ENCODE measurements at regions not wholly inside any gene's neighbourhood (a gene's known extent, or its start where the extent isn't known, plus 50 kb on each side); places are given as distances from the start of the nearest gene placed in this dataset.

DNA sequence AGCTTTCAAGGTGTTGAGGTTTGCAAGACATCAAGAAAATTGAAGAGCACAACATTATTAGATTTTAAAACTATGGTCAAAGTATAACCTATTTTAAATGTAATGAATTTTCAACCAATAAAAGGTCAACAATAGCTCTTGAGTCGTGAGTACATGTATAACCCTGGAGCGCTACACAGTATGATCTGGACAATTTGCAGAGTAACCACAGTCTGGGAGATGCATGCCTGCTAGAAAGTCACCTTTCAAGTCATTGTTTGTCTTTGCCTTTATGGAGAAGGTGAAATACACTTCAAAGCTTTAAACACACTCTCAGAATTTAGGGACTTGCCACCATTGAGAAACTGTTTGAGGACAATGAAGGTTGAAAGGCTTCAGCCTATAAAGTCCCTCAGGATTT, 112.6 kb upstream of the ALCAM start:
- H3K18ac ChIP-seq (ENCODE audit: insufficient read length, low read depth, low read length) = no peak overlapping the region
- no peaks in the 10 kb centered on the region for H3K9me3 ChIP-seq (ENCODE audit: control insufficient read depth, low read depth, low read length)
- Mint-ChIP-seq H3K4me1 (peaks cover 31 to 36% of the 10 kb centered on the region in 2 experiments), H3K9me3 (peaks cover 13 to 20% of the 10 kb centered on the region in 2 experiments; a peak in 4 of 5 replicates), H3K27me3 (ENCODE audit: low read depth) (no peaks in the 10 kb centered on the region), H3K27ac (peak overlapping the region in 1 of 3 experiments; percentile 81; a peak in 3 of 7 replicates), H3K4me3 (no peak overlapping the region), H3K36me3 (ENCODE audit: insufficient read depth in 1 of 3, low read depth in 3 of 3) (peaks cover 8 to 27% (median 10%) of the 10 kb centered on the region in 3 experiments)
- no peak overlapping the region for H4K5ac ChIP-seq (ENCODE audit: insufficient read length, low read depth, low read length)
- H3K4me2 ChIP-seq (ENCODE audit: insufficient read depth, insufficient read length, low read length) = no peak overlapping the region
- no peak overlapping the region for H3K4ac ChIP-seq (ENCODE audit: low read depth, low read length)
- no peak overlapping the region for H3K14ac ChIP-seq (ENCODE audit: insufficient read depth, low read length)
- H3K27me3 ChIP-seq (ENCODE audit: insufficient read depth, low read length) = no peaks in the 10 kb centered on the region
- no peak overlapping the region for H3K23ac ChIP-seq (ENCODE audit: insufficient read length, low read depth, low read length)
- H3K56ac ChIP-seq (ENCODE audit: insufficient read length, low read depth, low read length) = no peak overlapping the region
- H3K79me1 ChIP-seq (ENCODE audit: insufficient read depth, low read depth, low read length, poor library complexity, severe bottlenecking) = no peaks in the 10 kb centered on the region
- H2BK5ac ChIP-seq (ENCODE audit: insufficient read length, low read length) = no peak overlapping the region
- H2BK12ac ChIP-seq (ENCODE audit: insufficient read length, low read depth, low read length) = no peak overlapping the region
- H2BK15ac ChIP-seq (ENCODE audit: low read depth, low read length) = no peak overlapping the region
- H2BK120ac ChIP-seq (ENCODE audit: low read depth, low read length, poor library complexity, severe bottlenecking) = no peak overlapping the region
- no CpG with 5 or more reads among the region's 2 CpGs for WGBS (ENCODE audit: extremely low coverage, insufficient read length, low lambda C conversion rate)
- H3K23me2 ChIP-seq (ENCODE audit: insufficient read length, low read depth, low read length, poor library complexity, severe bottlenecking) = no peaks in the 10 kb centered on the region
- H4K8ac ChIP-seq (replicated peaks; ENCODE audit: insufficient read length, low read depth, low read length) = no peak overlapping the region
- no peak overlapping the region for H3K27ac ChIP-seq (ENCODE audit: insufficient read length, low read depth, low read length)
- H2AFZ ChIP-seq (ENCODE audit: low read length) = no peak overlapping the region
- H2AK5ac ChIP-seq (ENCODE audit: insufficient read length, low read length) = no peak overlapping the region
- H4K91ac ChIP-seq (ENCODE audit: insufficient read length, low read depth, low read length) = no peak overlapping the region
- no peaks in the 10 kb centered on the region; the same call in 1 of the 2 replicates for H3K4me1 ChIP-seq (ENCODE audit: insufficient read depth, low read length)
- H4K20me1 ChIP-seq (ENCODE audit: control insufficient read depth, insufficient read depth, insufficient read length) = no peaks in the 10 kb centered on the region
- DNase-seq = no peak
- H3K9ac ChIP-seq (ENCODE audit: extremely low read depth, insufficient read length, low read length) = no peak overlapping the region
- H3T11ph ChIP-seq (ENCODE audit: low read length) = no peak overlapping the region
- TF ChIP-seq, protein P1, sequence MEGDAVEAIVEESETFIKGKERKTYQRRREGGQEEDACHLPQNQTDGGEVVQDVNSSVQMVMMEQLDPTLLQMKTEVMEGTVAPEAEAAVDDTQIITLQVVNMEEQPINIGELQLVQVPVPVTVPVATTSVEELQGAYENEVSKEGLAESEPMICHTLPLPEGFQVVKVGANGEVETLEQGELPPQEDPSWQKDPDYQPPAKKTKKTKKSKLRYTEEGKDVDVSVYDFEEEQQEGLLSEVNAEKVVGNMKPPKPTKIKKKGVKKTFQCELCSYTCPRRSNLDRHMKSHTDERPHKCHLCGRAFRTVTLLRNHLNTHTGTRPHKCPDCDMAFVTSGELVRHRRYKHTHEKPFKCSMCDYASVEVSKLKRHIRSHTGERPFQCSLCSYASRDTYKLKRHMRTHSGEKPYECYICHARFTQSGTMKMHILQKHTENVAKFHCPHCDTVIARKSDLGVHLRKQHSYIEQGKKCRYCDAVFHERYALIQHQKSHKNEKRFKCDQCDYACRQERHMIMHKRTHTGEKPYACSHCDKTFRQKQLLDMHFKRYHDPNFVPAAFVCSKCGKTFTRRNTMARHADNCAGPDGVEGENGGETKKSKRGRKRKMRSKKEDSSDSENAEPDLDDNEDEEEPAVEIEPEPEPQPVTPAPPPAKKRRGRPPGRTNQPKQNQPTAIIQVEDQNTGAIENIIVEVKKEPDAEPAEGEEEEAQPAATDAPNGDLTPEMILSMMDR (conservative IDR thresholded peaks at IDR 0.05) = no peak
- H2BK20ac ChIP-seq (ENCODE audit: low read depth, low read length, poor library complexity, severe bottlenecking) = no peak overlapping the region
- H3K79me2 ChIP-seq (ENCODE audit: insufficient read depth, low read length) = no peaks in the 10 kb centered on the region
